Esophagus muscularis mucosa (tissue), 3 donors: ENCODE measurements at regions not wholly inside any gene's neighbourhood (a gene's known extent, or its start where the extent isn't known, plus 50 kb on each side); places are given as distances from the start of the nearest gene placed in this dataset.

Experiments
- POLR2A ChIP-seq: fragments of 450-650 bp; IDR thresholded peaks from one replicate; pipeline ENCODE4 v1.6.1; 2017; ENCODE audit warnings: antibody characterized with exemption, moderate library complexity, mild to moderate bottlenecking, low read depth
- TF ChIP-seq, protein P1 (sequence below), 3 experiments: fragments of 200-600 bp in 2 of 3; fragments of 450-650 bp in 1 of 3; sonication (generic) in 2 of 3; IDR thresholded peaks; one replicate each; pipeline ENCODE4 v1.5.1; 2017 to 2019; ENCODE audit warnings: antibody characterized with exemption in 3 of 3, mild to moderate bottlenecking in 2 of 3, moderate library complexity in 1 of 3

DNA sequence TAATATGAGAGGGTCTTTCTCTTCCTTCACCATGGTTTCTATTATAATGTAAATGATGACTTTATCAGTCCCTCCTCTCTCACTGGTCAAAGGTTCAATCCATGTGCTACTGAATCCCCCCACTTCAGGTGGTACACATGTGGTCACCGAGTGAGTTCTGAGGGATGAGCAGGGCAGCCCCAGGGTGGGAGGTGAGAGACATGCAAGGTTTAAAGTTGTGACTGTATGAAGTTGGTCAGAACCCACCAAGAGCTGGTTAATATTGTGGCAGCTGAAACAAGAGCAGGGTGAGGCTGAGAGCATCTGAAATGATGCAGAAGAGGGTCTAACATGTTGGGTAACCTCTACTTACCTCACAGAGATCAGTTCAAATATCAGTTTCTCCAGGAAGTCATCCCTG is 444.7 kb upstream of the FBXO33 start:
- TF ChIP-seq, protein P1, sequence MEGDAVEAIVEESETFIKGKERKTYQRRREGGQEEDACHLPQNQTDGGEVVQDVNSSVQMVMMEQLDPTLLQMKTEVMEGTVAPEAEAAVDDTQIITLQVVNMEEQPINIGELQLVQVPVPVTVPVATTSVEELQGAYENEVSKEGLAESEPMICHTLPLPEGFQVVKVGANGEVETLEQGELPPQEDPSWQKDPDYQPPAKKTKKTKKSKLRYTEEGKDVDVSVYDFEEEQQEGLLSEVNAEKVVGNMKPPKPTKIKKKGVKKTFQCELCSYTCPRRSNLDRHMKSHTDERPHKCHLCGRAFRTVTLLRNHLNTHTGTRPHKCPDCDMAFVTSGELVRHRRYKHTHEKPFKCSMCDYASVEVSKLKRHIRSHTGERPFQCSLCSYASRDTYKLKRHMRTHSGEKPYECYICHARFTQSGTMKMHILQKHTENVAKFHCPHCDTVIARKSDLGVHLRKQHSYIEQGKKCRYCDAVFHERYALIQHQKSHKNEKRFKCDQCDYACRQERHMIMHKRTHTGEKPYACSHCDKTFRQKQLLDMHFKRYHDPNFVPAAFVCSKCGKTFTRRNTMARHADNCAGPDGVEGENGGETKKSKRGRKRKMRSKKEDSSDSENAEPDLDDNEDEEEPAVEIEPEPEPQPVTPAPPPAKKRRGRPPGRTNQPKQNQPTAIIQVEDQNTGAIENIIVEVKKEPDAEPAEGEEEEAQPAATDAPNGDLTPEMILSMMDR (IDR thresholded peaks at IDR 0.05) = no peak
- no peak for TF ChIP-seq POLR2A
